ENCODE measurements at regions not wholly inside any gene's neighbourhood (a gene's known extent, or its start where the extent isn't known, plus 50 kb on each side); places are given as distances from the start of the nearest gene placed in this dataset.

- DNase-seq, result no peak
Observed at GRCh38 chr13:40488869-40489391, 177.5 kb downstream of the FOXO1 start.

DNA sequence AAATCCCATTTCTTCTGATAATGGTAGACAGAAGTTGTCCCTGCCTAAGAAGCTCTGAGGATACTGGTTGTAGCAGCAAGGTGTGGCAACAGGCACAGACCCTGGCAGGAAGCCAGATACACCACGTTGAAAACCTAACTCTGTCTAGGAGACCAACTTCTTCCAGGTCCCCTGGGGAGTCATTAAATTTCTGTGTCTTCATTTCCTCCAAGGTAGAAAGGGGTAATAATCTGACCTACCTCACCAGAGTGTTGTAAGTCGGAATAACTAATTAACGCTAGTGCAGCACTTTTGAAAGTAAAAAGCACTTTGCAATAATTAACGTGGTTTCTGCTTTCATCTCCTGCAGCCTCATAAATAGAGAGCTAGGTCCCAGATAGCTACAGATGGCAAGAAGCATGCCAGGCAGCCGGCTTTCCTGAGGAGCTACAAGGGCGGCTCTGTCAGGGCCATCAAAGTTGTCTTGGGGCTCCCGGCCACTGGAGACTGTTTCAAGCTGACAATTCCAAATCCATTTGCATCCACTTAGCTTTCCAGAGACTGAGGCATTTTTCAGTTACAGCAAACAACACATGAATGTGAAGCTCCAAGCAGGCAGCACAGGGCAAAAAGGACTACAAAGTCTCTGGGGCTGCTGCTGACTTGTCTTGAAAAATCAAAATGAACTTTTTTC is 176.2 kb downstream of the FOXO1 start:
- no peak for DNase-seq

- no peak for DNase-seq
Observed at GRCh38 chr13:40492511-40492910, 173.9 kb downstream of the FOXO1 start.

GRCh38 chr13:40494513-40494912 is 171.9 kb downstream of the FOXO1 start:
- no peak for DNase-seq

DNA sequence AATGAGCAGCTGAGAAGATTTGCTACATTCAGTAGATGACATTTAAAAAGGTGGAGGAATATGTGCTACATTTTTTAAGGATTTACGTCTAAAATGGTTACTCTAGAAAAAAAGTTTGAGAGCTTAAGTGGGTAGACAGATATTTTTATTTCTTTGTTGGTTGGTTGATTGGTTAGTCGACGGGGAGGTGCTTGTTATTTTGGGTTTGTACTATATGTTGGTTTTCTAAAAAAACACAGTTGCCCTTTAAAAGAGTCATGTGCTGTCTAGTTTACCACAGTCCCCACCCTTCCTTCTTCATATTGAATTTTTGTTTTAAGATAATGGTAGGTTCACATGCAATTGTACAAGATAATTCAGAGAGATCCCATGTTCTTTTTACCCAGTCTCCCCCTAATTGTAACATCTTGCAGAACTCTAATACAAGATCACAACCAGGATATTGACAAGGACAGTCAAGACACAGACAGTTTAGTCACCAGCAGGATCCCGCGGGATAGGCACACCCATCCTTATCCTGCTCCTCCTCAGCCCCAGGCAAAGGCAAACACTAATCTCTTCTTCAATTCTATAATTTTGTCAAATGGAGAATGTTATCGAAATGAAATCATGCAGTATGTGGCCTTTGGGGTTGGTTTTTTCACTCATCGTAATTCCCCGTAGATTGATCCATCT is 171.4 kb downstream of the FOXO1 start:
- DNase-seq, result no peak

DNA sequence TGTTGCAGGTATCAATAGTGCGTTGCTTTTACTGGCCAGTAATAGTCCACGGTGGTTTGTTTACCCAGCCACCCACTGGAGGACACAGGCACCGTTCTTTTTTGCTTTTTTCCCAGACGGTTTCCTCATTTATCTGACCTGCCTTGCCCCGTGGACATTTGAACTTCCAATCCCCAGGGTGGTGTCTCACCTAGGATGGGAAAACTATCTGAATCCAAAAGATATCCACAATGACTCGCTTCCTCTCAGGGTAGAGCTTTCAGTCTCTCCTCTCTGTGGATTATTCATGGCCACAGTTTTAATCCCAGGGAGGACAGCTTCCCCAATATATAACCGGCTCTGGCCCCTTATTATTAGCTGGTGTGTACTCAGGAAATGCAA is 170.8 kb downstream of the FOXO1 start:
- DNase-seq, result no peak

DNA sequence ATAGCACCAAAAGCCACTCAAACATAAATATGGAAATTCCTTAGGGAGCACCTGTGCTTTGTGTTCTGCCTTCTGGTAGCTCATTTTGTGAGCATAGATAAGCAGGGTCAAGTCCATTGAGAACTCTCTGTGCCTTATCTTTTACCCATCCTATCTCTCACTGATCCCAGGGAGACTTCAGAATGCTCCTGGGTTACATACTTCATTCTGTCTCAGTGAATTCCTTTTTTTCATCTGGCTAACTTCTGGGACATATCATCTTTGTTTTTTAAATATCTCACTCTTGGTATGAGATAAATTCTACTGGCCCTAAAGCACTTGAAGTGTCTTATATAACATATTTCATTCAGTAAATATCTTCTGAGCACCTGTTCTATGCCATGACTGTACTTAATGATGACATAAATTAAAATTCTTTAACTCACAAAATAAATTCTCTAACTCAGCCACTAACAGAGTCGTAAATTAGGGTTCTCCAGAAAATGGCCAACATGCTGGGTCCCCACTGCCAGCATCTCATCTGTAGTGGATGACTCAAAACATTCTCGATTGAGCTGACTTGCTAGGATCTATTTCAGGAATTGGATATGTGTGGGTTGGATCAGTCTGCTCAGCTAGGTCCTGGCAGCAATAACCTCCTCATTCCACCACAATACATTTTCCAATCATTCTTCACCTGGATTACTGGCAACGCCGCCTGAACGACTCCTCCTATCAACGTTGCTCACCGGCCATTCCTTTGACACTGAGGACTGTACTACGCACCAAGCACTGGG is 170.2 kb downstream of the FOXO1 start:
- no peak for DNase-seq

DNA sequence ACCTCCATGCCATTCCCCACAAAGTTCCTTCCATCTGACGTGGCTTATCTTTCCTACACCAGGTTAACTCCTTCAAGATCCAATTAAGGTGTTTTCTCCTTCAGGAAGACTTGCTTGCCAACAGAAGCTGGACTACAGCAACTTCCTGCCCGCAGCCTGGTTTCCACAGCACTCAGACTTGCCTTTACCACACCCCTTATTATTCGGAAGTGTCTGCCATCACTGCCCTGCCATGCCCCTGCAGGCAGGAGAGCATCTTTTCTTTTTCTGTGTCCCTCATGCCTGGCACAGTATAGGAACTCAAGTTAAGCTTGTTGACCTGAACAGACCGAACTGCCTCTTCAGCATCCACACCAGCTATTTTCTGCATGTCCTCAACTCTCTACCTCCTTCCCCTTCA is 168.0 kb downstream of the FOXO1 start:
- DNase-seq, result no peak

DNA sequence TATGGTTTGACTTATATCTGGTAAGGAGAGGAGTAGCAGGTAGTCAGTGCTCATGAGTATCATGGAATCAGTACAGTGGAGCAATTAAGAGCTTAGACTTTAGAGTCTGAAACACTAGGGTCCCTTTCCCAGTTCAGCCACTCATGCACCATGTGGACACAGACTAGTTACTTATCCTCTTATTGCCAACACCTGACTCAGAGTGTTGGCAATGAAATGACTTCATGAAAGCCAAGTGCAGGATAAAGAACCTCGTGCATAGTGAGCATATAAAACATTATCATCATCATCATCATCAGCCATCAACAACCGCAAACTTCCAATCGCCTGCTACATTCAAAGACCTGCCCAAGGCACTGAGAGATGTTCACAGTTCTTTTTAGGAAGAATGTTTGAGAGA is 164.2 kb downstream of the FOXO1 start:
- no peak for DNase-seq

GRCh38 chr13:40503011-40503410 is 163.4 kb downstream of the FOXO1 start:
- DNase-seq, result no peak

GRCh38 chr13:40503966-40504591 is 162.4 kb downstream of the FOXO1 start:
- DNase-seq, result peak; percentile 99

DNA sequence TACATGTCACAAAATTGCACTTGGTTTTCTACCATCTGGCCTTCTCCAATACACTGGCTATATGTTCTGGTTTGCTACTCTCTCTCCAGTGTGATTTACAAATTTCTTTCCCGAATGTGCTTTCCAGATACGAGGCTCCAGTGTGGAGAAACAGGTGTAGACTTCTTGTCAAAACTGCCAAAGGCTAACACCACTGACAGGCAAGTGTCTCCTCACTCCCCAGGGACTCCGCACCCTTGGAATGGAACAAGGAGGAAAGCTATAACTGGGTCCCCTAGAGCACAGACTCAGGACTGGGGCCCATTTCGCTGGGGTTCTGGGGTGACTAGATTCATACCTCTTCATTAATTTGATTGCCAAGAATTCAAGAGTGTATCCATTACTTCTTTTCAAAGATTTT is 161.8 kb downstream of the FOXO1 start:
- DNase-seq, result no peak

GRCh38 chr13:40505196-40505595 is 161.2 kb downstream of the FOXO1 start:
- DNase-seq, result no peak
